ENCODE measurements at regions not wholly inside any gene's neighbourhood (a gene's known extent, or its start where the extent isn't known, plus 50 kb on each side); places are given as distances from the start of the nearest gene placed in this dataset.

DNA sequence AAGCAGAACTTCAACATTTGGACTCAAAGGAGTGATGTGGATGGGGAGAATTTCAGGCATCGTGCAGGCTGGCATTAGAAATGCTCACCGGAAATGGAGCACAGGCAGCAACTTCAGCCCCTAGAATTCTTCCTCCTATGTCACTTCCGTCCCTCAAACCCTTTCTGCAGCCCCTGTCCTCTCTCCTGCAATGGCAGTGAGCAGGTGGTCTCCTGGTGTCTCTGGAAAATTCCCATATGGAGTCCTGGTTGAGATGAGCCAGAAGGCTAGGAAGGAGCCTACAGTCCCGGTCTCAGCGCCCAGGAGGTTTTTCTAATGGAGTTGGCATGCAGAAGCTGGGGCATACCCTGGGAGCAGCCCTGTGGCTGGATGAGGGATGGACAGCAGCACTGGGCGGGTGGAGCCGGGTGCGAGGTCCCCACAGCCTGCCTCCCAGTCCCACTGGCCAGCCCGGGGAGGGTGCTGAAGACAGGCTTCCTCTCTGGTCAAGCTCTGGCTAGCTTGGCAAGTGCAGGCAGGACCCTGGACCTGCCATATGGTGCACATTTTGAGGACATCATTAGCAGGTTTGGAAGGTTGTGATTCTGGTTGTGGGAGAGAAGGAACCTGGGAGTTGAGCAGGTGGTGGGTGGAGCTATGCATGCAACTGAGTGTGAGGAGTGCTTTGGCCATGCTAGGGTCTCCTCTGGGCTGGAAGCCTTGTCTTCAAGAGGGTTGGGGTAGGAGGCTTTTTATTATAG lies 59.8 kb upstream of the B3GAT1 start:
- no peaks in the 10 kb centered on the region for H3K9me3 Mint-ChIP-seq
- H3K36me3 Mint-ChIP-seq, result no peaks in the 10 kb centered on the region
- H3K27me3 Mint-ChIP-seq, result peaks cover 14% of the 10 kb centered on the region
- H3K4me1 Mint-ChIP-seq, result no peaks in the 10 kb centered on the region
- H3K4me3 Mint-ChIP-seq, result no peak overlapping the region
- H3K27ac Mint-ChIP-seq, result no peak overlapping the region

DNA sequence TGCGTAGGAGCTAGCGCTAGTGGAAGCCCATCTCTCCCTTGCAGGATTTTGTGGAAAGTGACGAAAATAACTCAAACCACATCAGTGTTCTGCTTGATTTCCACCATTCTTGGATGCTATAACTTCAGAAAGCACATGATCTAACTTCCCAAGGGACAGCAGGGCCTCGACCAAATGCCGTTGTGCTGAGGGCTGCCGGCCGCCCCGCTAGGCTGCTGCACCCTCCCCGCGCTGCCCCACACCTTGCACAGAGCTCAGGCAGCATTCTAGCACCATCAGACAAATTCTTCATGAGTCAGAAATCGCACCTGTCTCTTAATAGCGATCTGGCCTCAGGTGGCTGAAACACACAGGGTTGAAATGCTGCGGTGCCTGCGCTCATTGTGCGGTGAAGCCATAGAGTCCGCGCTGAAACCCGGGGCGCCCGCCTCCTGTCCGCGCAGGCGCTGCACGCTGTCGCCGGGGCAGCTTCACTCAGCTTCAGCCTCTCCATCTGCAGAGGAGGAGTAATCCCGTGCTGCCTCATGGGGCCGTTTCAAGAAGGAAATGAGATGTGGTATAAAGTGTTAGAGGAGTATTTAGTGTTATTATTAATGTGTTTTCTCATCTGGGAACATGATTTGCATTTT lies 59.2 kb upstream of the B3GAT1 start:
- Mint-ChIP-seq H3K36me3 (no peaks in the 10 kb centered on the region), H3K27ac (no peak overlapping the region), H3K4me1 (no peaks in the 10 kb centered on the region), H3K27me3 (peaks cover 10% of the 10 kb centered on the region), H3K4me3 (no peak overlapping the region), H3K9me3 (no peaks in the 10 kb centered on the region)

DNA sequence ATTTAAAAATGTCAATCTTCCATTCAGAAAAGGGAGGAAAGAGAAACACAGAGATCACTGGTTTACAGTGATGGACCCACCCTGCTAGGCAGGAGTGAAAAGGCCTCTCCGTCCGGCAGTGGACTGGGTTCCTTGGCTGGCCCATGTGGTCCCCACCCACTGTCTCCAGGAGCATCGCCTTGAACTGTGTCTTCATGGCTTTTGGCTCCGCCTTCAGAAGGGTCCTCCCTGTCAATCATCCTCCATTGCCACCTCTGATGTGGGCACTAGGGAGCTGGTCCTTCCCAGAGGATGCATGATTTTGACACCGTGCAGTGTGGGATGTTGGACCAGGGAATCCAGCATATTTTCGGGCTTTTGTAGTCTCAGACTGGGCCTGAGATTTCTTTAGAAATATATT lies 58.2 kb upstream of the B3GAT1 start:
- H3K36me3 Mint-ChIP-seq, result no peaks in the 10 kb centered on the region
- no peaks in the 10 kb centered on the region for H3K9me3 Mint-ChIP-seq
- H3K4me3 Mint-ChIP-seq, result no peak overlapping the region
- H3K4me1 Mint-ChIP-seq, result no peaks in the 10 kb centered on the region
- peaks cover 12% of the 10 kb centered on the region for H3K27me3 Mint-ChIP-seq
- no peak overlapping the region for H3K27ac Mint-ChIP-seq

GRCh38 chr11:134469627-134470026 lies 57.6 kb upstream of the B3GAT1 start:
- Mint-ChIP-seq H3K9me3 (no peaks in the 10 kb centered on the region), H3K27me3 (peaks cover 15% of the 10 kb centered on the region), H3K36me3 (no peaks in the 10 kb centered on the region), H3K4me1 (no peaks in the 10 kb centered on the region), H3K27ac (no peak overlapping the region), H3K4me3 (no peak overlapping the region)

DNA sequence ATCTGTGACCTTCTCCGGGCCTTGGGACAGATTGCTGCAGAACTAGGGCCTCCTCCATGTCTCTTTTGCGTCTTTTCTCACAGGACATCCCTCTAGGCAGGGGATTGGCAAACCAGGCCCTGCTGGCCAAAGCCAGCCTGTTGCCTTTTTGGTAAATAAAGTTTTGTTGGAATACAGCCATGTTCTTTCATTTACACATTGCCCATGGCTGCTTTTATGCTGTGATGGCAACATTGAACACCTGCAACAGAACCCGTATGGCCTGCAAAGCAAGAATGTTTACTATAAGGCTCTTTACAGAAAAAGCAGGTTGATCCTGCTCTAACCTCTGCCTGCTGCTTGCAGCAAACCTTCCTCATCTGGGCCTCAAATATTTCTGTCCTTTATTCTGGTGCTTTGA lies 56.8 kb upstream of the B3GAT1 start:
- Mint-ChIP-seq H3K9me3 (no peaks in the 10 kb centered on the region), H3K36me3 (no peaks in the 10 kb centered on the region), H3K27ac (no peak overlapping the region), H3K4me1 (no peaks in the 10 kb centered on the region), H3K27me3 (peaks cover 16% of the 10 kb centered on the region), H3K4me3 (no peak overlapping the region)

DNA sequence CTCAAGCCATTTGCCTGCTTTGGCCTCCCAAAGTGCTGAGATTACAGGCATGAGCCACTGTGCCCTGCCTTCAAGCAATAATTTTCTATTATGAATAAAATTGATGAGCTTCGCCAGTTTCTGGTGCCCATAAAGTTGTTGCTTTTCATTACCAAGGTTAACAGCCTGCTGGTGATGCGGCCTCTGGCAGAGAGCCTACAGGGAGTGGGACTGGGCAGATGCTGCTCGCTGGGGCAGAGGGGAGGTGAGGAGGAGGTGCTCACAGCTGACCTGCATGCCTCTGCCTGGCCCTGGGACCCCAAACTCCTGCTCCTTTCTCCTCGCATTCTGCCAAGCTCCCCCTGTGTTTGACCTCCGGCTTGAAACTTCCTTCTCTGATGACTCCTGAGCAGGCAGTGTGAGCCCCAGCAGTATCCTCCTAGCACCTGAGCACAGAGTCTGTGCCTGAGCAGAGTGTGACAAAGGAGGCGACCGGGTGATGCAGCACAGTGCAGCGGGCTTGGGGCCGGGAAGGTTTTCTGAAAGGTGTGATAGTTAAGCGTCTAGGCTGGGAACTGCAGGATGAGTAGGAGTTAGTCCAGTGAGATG lies 56.1 kb upstream of the B3GAT1 start:
- Mint-ChIP-seq H3K4me3 (no peak overlapping the region), H3K4me1 (no peaks in the 10 kb centered on the region), H3K27ac (no peak overlapping the region), H3K9me3 (no peaks in the 10 kb centered on the region), H3K27me3 (peaks cover 17% of the 10 kb centered on the region), H3K36me3 (no peaks in the 10 kb centered on the region)

GRCh38 chr11:134466610-134467567 lies 54.8 kb upstream of the B3GAT1 start:
- no peak overlapping the region for H3K27ac Mint-ChIP-seq
- no peaks in the 10 kb centered on the region for H3K4me1 Mint-ChIP-seq
- H3K27me3 Mint-ChIP-seq, result peaks cover 18% of the 10 kb centered on the region
- no peaks in the 10 kb centered on the region for H3K36me3 Mint-ChIP-seq
- no peaks in the 10 kb centered on the region for H3K9me3 Mint-ChIP-seq
- no peak overlapping the region for H3K4me3 Mint-ChIP-seq

- H3K27ac Mint-ChIP-seq, result no peak overlapping the region
- no peaks in the 10 kb centered on the region for H3K9me3 Mint-ChIP-seq
- no peak overlapping the region for H3K4me3 Mint-ChIP-seq
- H3K4me1 Mint-ChIP-seq, result no peaks in the 10 kb centered on the region
- peaks cover 21% of the 10 kb centered on the region for H3K27me3 Mint-ChIP-seq
- no peaks in the 10 kb centered on the region for H3K36me3 Mint-ChIP-seq
These were observed 54.1 kb upstream of the B3GAT1 start for GRCh38 chr11:134466156-134466555.

DNA sequence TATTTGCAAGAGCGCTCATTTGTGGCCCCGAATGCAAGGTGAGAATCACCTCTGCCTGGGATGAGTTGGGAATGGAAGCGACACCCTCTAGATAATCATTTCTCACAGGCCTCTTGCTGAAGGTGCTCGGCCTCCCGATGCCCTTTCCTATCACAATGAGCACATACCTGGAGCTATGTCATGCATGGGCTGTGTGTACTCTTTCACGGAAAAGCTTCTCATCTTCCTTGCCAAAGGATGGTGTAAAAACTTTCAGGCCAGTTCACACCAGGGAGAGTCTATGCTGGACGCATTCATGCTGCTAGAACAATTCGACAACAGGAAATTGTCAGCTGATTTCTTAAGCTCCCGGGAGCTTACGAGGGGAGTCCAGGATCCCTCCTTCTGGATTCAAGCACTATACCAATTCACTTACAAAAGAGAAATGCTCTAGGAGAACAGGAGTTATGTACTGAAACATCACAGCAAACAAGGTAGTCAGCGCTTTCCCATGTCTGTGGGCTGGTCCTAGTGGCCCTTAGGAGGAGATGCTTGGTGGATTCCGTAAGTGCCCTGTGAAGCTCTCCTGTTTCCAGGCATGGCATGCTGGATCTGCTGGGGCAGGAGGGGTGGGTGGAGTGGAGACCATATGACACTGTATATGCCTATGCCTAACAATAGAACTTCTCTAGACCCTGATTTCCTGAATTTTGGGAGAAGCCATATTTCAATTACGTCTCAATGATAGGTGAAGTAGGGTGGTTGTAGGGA lies 53.1 kb upstream of the B3GAT1 start:
- Mint-ChIP-seq H3K36me3 (no peaks in the 10 kb centered on the region), H3K27ac (no peak overlapping the region), H3K9me3 (no peaks in the 10 kb centered on the region), H3K4me3 (no peak overlapping the region), H3K4me1 (no peaks in the 10 kb centered on the region), H3K27me3 (peaks cover 21% of the 10 kb centered on the region)

- Mint-ChIP-seq H3K27ac (no peak overlapping the region), H3K27me3 (peaks cover 21% of the 10 kb centered on the region), H3K4me1 (no peaks in the 10 kb centered on the region), H3K4me3 (no peak overlapping the region), H3K36me3 (no peaks in the 10 kb centered on the region), H3K9me3 (no peaks in the 10 kb centered on the region)
These were observed 52.2 kb upstream of the B3GAT1 start for GRCh38 chr11:134464196-134464595.

- peaks cover 21% of the 10 kb centered on the region for H3K27me3 Mint-ChIP-seq
- H3K4me1 Mint-ChIP-seq, result no peaks in the 10 kb centered on the region
- H3K9me3 Mint-ChIP-seq, result no peaks in the 10 kb centered on the region
- no peak overlapping the region for H3K27ac Mint-ChIP-seq
- H3K4me3 Mint-ChIP-seq, result no peak overlapping the region
- H3K36me3 Mint-ChIP-seq, result no peaks in the 10 kb centered on the region
These were observed 51.7 kb upstream of the B3GAT1 start for GRCh38 chr11:134463716-134464115.
